ENCODE measurements at regions not wholly inside any gene's neighbourhood (a gene's known extent, or its start where the extent isn't known, plus 50 kb on each side); places are given as distances from the start of the nearest gene placed in this dataset.

DNA sequence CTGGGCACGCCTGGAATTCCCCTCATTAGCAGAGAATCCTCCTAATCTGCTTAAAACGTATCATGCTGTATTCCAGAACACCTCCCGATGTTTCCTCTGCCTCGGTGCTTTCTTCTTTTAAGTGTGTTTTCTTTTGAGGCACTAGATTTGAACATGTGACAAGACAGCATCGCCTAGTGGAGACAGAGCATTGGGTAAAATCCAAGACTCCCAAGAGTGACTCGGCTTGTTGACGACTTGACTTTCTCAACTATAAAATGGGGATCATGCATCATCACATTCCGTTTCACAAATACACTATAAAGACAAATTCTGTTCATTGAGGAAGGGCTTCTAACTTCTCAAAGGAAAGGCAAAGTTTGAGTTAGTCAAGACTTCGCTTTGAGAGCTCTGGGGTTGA is 105.6 kb upstream of the RNF32 start:
- no peak overlapping the region for H3K4me3 ChIP-seq (ENCODE audit: low read depth, low read length, poor library complexity, severe bottlenecking)
- H3K27me3 ChIP-seq (replicated peaks; ENCODE audit: insufficient read depth, low read depth, low read length, poor library complexity), result peaks cover 23% of the 10 kb centered on the region
- no peak overlapping the region for H3K27ac ChIP-seq (ENCODE audit: low read depth, low read length, poor library complexity, severe bottlenecking)
- no peaks in the 10 kb centered on the region for H3K4me1 ChIP-seq (ENCODE audit: insufficient read depth, low read length, poor library complexity, severe bottlenecking)
- ChIA-PET CTCF (no interaction called here), POLR2A (ENCODE audit: low non-redundant PET) (no interaction called here)
- H3K9me3 ChIP-seq (ENCODE audit: low read depth, low read length, poor library complexity, severe bottlenecking), result no peaks in the 10 kb centered on the region
- no TSS peak for BruUV-seq (replicated peaks)
- no peak for TF ChIP-seq EZH2 (IDR thresholded peaks at IDR 0.05; ENCODE audit: borderline replicate concordance, low read depth, low read length, poor library complexity, severe bottlenecking)
- TF ChIP-seq, protein P1, sequence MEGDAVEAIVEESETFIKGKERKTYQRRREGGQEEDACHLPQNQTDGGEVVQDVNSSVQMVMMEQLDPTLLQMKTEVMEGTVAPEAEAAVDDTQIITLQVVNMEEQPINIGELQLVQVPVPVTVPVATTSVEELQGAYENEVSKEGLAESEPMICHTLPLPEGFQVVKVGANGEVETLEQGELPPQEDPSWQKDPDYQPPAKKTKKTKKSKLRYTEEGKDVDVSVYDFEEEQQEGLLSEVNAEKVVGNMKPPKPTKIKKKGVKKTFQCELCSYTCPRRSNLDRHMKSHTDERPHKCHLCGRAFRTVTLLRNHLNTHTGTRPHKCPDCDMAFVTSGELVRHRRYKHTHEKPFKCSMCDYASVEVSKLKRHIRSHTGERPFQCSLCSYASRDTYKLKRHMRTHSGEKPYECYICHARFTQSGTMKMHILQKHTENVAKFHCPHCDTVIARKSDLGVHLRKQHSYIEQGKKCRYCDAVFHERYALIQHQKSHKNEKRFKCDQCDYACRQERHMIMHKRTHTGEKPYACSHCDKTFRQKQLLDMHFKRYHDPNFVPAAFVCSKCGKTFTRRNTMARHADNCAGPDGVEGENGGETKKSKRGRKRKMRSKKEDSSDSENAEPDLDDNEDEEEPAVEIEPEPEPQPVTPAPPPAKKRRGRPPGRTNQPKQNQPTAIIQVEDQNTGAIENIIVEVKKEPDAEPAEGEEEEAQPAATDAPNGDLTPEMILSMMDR (conservative IDR thresholded peaks at IDR 0.05; ENCODE audit: low read depth, low read length), result no peak
- H3K36me3 ChIP-seq (ENCODE audit: insufficient read depth, low read length, poor library complexity, severe bottlenecking), result no peaks in the 10 kb centered on the region
- DNase-seq (ENCODE audit: low spot score), result peak; percentile 9
- intact Hi-C loops (cut with micrococcal nuclease; ENCODE audit: unreplicated experiment), result no loop called here

DNA sequence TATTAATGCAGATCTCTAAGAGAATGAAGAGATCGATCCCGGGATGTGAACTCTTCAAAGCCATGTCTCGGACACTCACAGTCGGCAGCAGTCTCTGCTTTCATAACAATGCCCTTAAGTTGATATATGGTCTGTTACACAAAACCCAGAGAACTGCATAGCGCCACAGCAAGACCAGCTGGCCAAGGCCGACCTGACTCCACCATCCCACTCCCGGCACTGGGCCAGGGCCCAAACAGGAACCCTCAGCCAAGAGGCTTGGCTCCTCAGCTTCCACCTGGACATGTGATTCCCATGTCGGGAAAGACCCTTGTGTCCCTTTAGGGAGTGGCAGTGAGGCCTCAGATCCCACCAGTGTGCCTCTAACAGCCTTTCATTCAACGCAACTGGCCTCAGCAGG is 106.6 kb upstream of the RNF32 start:
- no peak overlapping the region for H3K27ac ChIP-seq (ENCODE audit: low read depth, low read length, poor library complexity, severe bottlenecking)
- TF ChIP-seq, protein P1 (conservative IDR thresholded peaks at IDR 0.05; ENCODE audit: low read depth, low read length), result no peak
- no peak for TF ChIP-seq EZH2 (IDR thresholded peaks at IDR 0.05; ENCODE audit: borderline replicate concordance, low read depth, low read length, poor library complexity, severe bottlenecking)
- POLR2A ChIA-PET (ENCODE audit: low non-redundant PET), result no interaction called here
- intact Hi-C loops (cut with micrococcal nuclease; ENCODE audit: unreplicated experiment), result no loop called here
- no peak overlapping the region for H3K4me3 ChIP-seq (ENCODE audit: low read depth, low read length, poor library complexity, severe bottlenecking)
- H3K4me1 ChIP-seq (ENCODE audit: insufficient read depth, low read length, poor library complexity, severe bottlenecking), result no peaks in the 10 kb centered on the region
- H3K27me3 ChIP-seq (replicated peaks; ENCODE audit: insufficient read depth, low read depth, low read length, poor library complexity), result peaks cover 16% of the 10 kb centered on the region
- H3K9me3 ChIP-seq (ENCODE audit: low read depth, low read length, poor library complexity, severe bottlenecking), result no peaks in the 10 kb centered on the region
- CTCF ChIA-PET, result no interaction called here
- no TSS peak for BruUV-seq (replicated peaks)
- no peaks in the 10 kb centered on the region for H3K36me3 ChIP-seq (ENCODE audit: insufficient read depth, low read length, poor library complexity, severe bottlenecking)
- no peak for DNase-seq (ENCODE audit: low spot score)

DNA sequence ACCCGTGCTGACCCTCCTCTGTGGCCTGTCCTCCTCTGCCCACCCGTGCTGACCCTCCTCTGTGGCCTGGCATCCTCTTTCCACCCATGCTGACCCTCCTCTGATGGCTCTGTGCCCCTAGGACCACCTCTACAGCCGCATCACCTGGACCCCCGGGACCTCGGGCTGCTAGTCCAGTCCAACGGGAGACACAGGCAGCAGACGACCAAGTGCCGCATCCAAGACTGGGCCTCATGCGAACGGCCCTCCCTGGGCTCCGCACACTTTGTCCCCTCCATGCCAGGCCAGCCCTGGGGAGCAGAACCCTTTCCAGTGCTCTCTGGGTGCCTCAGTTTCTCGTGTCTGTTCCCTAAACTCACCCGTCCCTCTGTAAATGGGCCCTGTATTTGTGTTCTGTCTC is 107.2 kb upstream of the RNF32 start:
- no peak overlapping the region for H3K27ac ChIP-seq (ENCODE audit: low read depth, low read length, poor library complexity, severe bottlenecking)
- TF ChIP-seq, protein P1 (conservative IDR thresholded peaks at IDR 0.05; ENCODE audit: low read depth, low read length), result no peak
- TF ChIP-seq EZH2 (IDR thresholded peaks at IDR 0.05; ENCODE audit: borderline replicate concordance, low read depth, low read length, poor library complexity, severe bottlenecking), result no peak
- DNase-seq (ENCODE audit: low spot score), result no peak
- BruUV-seq (replicated peaks), result no TSS peak
- no peaks in the 10 kb centered on the region for H3K36me3 ChIP-seq (ENCODE audit: insufficient read depth, low read length, poor library complexity, severe bottlenecking)
- ChIA-PET CTCF (no interaction called here), POLR2A (ENCODE audit: low non-redundant PET) (no interaction called here)
- H3K9me3 ChIP-seq (ENCODE audit: low read depth, low read length, poor library complexity, severe bottlenecking), result no peaks in the 10 kb centered on the region
- H3K4me3 ChIP-seq (ENCODE audit: low read depth, low read length, poor library complexity, severe bottlenecking), result no peak overlapping the region
- peaks cover 12% of the 10 kb centered on the region for H3K27me3 ChIP-seq (replicated peaks; ENCODE audit: insufficient read depth, low read depth, low read length, poor library complexity)
- no peaks in the 10 kb centered on the region for H3K4me1 ChIP-seq (ENCODE audit: insufficient read depth, low read length, poor library complexity, severe bottlenecking)
- intact Hi-C loops (cut with micrococcal nuclease; ENCODE audit: unreplicated experiment), result no loop called here
